MG63 (cell line): ENCODE measurements at regions not wholly inside any gene's neighbourhood (a gene's known extent, or its start where the extent isn't known, plus 50 kb on each side); places are given as distances from the start of the nearest gene placed in this dataset.
"Not testable (repeated sequence)": the region's sequence is repeated elsewhere in the genome, so short reads cannot be mapped to it uniquely, and the experiment has no call there.

ENCODE experiments used
- DNase-seq: peaks from one replicate; pipeline ENCODE4 v3.0.0-alpha.2; 2020
- H3K27me3 ChIP-seq: fragments of 250-450 bp; sonication (Bioruptor Pico); 2 replicates; pipeline ENCODE4 v1.5.1; 2020; ENCODE audit warnings: mild to moderate bottlenecking, moderate library complexity
- H3K36me3 ChIP-seq: fragments of 250-450 bp; sonication (Bioruptor Pico); 2 replicates; pipeline ENCODE4 v1.5.1; 2020; ENCODE audit warnings: mild to moderate bottlenecking, moderate library complexity
- H3K4me3 ChIP-seq: fragments of 250-450 bp; sonication (Bioruptor Pico); 2 replicates; pipeline ENCODE4 v1.5.1; 2020; ENCODE audit warnings: mild to moderate bottlenecking, moderate library complexity
- H3K9me3 ChIP-seq: fragments of 250-450 bp; sonication (Bioruptor Pico); 2 replicates; pipeline ENCODE4 v1.5.1; 2020; ENCODE audit warnings: mild to moderate bottlenecking, moderate library complexity

DNA sequence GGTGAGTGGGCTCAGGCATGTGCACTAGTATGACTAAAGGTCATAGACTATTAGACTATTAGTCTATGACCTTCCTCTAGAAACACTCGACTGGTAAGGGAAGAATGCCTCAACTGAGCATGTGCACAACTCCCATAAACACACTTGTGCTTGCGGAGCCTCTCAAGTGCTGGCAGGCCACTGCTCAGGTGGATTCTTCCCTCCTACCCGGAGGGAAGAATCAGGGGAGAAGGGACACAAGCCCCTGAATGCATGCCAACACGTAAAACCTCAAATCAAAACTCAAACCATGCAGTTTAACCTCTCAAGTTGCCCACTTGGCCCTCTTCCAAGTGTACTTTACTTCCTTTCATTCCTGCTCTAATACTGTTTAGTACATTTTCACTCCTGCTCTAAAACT is 287.6 kb upstream of the SGCG start:
- Histone ChIP-seq H3K27me3 (no peaks in the 10 kb centered on the region), H3K4me3 (no peak overlapping the region)
- DNase-seq: no peak

DNA sequence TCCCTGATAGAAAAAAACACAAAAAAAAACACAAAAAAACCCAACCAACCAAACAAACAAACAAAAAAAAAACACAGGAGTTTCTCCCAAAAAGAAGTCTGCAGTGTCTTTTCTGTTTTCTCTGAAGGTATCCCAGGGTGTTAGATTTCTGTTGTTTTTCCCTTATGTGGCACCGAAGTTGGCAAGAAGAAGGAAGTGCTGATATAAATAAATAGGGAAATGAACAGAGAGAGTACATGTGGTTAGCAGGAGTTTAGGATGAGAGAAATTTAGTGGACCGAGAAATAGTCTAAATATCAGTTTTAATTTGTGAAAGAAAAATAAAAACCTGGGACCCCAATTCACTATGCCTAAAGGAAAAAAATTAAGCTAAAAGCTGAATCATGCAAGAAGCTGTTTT is 287.0 kb upstream of the SGCG start:
- no peak for DNase-seq
- Histone ChIP-seq H3K9me3 (no peaks in the 10 kb centered on the region), H3K36me3 (no peaks in the 10 kb centered on the region), H3K4me3 (no peak overlapping the region), H3K27me3 (no peaks in the 10 kb centered on the region)

More for the DNA sequence above, 287.6 kb upstream of the SGCG start:
- Histone ChIP-seq H3K36me3 (no peaks in the 10 kb centered on the region), H3K9me3 (no peaks in the 10 kb centered on the region)

DNA sequence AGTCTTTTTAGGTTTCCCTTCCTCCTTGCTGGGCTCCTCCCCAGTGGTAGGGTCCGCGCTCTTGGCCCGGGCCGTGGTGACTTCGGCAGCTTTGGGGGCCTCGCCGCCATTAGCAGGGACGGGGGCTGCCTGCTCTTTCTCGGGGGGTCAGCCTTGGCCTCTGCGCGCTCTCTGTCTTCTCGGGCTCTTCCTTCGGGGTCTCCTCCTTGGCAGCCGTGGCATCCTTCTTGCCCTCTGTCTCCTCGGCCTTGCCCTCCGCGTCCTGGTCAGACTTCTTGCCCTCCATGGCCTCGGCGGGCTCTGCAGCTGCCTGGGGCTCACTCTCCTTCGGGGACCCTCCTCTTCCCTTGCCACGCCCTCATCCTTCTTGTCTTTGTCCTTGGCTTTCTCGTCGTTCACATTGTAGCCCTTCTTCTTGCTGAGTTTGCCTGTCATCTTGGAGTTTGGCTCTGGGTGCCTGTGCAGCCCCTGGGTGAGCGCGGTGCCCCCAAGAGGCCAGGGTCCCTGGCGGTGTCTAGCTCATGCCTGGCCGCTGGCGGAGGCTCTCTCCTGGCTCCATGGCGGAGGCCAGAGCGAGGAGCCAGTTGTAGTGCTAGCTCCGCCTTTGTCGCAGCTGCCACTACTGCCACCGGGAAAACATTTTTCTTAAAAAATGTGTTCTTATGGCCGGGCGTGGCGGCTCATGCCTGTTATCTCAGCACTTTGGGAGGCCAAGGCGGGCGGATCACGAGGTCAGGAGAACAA is 283.0 kb upstream of the SGCG start:
- Histone ChIP-seq H3K27me3 (no peaks in the 10 kb centered on the region), H3K36me3 (no peaks in the 10 kb centered on the region), H3K9me3 (no peaks in the 10 kb centered on the region), H3K4me3 (no peak overlapping the region)
- DNase-seq: no peak

DNA sequence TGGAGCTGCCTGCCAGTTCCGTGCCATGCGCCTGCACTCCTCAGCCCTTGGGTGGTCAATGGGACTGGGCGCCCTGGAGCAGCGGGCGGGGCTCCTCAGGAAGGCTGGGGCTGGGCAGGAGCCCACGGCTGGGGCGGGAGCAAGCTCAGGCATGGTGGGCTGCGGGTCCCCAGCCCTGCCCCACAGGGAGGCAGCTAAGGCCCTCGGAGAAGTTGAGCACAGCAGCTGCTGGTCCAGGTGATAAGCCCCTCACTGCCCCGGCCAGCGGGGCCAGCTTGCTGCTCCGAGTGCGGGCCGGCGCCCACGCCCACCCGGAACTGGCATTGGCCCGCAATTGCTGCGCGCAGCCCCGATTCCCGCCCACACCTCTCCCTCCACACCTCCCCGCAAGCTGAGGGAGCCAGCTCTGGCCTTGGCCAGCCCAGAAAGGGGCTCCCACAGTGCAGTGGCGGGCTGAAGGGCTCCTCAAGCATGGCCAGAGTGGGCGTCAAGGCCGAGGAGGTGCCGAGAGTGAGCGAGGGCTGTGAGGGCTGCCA is 280.3 kb upstream of the SGCG start:
- not testable (repeated sequence) for H3K27me3 ChIP-seq, H3K4me3 ChIP-seq, H3K36me3 ChIP-seq, H3K9me3 ChIP-seq, DNase-seq

DNA sequence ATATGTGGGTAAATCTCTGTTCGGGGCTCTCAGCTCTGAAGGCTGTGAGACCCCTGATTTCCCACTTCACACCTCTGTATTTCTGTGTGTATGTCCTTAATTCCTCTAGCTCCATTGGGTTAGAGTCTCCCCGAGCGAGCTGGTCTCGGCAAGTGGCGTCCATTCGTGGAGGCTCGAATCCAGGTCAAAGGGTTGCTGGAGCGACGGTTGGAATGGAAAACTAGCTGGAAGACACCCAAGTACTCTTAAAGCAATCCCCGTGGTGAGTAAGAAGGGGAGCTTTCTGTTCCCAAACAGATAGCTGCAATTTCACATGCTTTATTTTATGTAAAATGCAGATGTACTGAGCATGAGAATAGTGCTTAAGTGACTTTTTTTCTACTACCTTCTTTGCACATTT is 277.5 kb upstream of the SGCG start:
- Histone ChIP-seq H3K36me3 (no peaks in the 10 kb centered on the region), H3K4me3 (no peak overlapping the region), H3K27me3 (peaks cover 8% of the 10 kb centered on the region), H3K9me3 (no peaks in the 10 kb centered on the region)
- DNase-seq: no peak

DNA sequence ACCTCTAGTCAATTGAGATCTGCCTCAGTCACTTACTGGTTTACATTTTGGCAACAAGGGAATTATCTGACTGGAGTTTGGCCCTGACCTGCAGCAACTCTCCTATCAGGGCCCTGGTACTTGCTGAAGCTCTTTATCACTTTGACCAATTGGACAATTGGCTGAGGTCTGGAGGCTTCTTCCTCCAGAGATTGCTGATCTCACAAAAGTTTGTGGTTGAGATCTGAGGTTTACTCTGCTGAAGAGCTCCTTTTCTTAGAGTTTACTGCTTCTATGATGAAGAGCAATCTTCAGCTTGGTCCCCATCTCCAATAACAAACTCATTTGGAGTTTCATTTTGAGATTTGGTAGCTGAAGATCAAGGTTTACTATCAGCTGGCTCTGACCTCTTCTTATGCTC is 276.9 kb upstream of the SGCG start:
- Histone ChIP-seq H3K36me3 (no peaks in the 10 kb centered on the region), H3K27me3 (peaks cover 8% of the 10 kb centered on the region), H3K4me3 (no peak overlapping the region), H3K9me3 (no peaks in the 10 kb centered on the region)
- no peak for DNase-seq

DNA sequence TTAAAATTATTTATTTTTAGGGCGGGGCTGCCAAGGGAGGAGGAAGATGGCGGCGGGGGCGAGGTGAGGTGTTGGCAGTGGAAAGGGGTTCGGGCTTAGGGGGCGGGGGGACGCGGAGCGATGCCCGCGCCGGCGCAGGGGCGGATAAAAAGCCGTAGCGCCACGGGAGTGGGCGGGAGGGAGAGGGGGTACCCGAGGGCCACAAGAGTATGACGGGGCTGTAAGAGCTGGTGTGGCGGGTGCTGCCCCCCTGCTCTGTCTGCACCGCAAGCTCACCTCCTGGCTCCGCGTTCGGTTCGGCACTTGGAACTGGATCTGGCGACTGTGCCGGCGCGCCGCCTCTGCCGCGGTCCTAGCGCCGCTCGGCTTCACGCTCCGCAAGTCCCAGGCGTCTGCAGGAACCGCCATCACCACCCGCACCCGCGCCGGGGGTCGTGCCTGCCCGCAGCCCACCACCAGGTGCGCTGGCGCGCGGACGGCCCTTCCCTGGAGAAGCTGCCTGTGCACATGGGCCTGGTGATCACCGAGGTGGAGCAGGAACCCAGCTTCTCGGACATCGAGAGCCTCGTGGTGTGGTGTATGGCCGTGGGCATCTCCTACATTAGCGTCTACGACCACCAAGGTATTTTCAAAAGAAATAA is 265.2 kb upstream of the SGCG start:
- Histone ChIP-seq H3K9me3 (no peaks in the 10 kb centered on the region), H3K36me3 (no peaks in the 10 kb centered on the region), H3K27me3 (peaks cover 13% of the 10 kb centered on the region), H3K4me3 (peak overlapping the region; percentile 62)
- peak; percentile 67 for DNase-seq

DNA sequence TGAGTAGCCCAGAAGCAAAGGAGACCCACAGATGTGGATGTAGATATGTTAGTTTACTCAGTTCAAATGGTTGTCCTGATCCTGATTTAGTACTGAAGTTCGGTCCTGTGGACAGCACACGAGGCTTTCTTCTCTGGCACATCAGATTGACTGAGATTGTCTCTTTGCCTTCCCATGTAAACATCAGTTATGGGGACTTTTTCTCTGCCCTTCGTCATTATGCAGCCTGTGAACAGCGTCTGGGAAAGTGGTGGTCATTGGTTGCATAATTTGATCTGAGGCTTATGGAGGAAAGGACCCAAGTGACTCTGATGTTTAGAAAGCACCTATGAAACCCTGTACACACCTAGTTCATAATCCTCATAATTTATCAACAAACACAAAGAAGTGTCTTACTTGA is 264.5 kb upstream of the SGCG start:
- H3K36me3 ChIP-seq, H3K9me3 ChIP-seq, DNase-seq, H3K4me3 ChIP-seq: not testable (repeated sequence)
- peaks cover 13% of the 10 kb centered on the region for H3K27me3 ChIP-seq

DNA sequence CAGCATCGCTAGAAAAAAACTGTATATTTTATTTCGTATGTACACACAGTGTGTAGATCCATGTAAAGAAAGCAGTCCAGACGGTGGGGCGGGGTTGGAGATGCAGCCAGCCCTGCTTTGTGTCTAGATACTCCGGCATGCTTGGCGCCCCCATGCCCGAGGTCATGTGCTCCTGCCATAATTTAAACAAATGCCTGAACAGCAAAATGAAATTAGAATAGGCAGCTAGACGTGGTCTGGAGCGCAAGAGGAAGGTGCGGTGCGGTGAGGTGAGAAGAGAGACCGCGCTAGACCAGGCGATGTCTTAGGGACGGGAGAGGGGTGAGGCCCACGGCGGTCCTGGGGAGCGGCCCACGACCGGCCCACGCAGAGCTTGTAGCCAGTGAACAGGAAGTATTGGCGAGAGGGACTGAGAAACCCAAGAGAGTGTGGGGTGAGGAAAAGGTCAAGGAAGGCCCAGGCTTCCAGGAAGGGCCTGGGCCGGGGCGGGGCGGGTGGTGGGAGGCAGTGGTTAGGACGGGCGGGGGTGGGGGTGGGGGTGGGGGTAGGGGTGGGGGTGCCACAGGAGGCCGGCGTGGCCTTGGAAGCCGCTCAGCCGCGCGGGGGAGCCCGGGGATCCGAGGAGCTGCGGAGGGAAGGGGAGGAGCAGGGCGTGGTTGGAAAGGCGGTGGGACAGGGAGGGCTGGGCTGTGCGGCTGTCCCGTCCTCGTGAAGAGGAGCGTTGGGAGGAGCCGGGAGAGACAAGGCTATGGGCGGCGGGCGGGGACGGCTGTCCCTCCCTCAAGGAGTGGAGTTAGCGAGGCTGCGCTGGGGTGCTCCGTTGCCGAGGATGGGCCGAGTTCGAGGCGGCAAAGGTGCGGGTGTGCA is 254.7 kb upstream of the SGCG start:
- H3K36me3 ChIP-seq: no peaks in the 10 kb centered on the region
- no peak overlapping the region for H3K4me3 ChIP-seq
- no peaks in the 10 kb centered on the region for H3K9me3 ChIP-seq
- DNase-seq: no peak
- H3K27me3 ChIP-seq: no peaks in the 10 kb centered on the region; the same call in 1 of the 2 replicates

DNA sequence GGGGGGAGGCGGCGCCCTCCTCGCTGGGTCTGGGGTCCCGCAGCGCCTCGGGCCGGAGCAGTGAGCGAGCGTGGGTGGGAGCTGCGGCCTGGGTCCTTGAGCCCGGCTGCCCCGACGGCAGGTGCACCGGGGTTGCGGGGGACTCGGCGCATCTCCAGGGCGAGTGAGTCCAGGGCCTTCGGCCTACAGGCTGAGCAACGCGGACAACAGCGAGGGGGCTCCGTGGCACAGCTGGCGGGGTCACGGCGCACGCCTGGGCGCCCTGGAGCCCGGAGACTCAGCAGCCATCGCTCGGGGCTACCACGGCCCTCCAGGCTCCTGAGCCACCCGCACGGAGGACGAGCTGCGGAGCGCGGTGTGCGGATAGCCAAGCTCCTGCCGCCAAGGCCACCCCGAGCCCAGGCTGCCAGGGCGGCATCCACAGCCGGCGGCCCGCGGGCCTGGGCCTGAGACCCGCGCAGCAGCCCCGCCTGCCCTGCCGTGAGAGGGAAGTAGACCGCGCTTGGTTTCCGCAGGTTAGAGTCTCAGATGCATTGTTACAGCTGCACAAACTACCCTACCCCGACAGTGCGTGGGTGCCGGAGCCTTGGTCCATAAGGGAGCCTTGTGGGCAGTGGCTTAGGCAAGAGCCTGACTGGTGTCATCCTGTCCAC is 253.9 kb upstream of the SGCG start:
- no peak for DNase-seq
- Histone ChIP-seq H3K4me3 (no peak overlapping the region), H3K27me3 (no peaks in the 10 kb centered on the region), H3K36me3 (no peaks in the 10 kb centered on the region), H3K9me3 (no peaks in the 10 kb centered on the region)

DNA sequence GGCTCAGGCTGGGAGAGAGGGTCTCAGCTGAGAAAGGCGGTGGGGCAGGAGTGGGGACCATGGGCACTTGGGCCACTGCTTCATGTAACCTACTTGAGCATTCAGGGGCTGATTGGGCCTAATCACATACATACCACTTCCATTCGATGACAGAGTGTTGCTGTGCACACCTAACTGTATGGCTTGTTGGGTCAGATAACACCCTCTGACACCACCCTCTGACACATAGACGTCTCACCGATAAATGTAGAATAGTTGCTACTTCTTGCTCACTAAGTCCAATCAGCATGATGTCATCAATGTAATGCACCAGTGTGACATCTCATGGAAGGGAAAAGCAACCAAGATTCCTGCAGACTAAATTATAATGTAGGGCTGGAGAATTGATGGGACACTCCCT is 252.9 kb upstream of the SGCG start:
- DNase-seq, H3K9me3 ChIP-seq, H3K4me3 ChIP-seq, H3K36me3 ChIP-seq, H3K27me3 ChIP-seq: not testable (repeated sequence)

DNA sequence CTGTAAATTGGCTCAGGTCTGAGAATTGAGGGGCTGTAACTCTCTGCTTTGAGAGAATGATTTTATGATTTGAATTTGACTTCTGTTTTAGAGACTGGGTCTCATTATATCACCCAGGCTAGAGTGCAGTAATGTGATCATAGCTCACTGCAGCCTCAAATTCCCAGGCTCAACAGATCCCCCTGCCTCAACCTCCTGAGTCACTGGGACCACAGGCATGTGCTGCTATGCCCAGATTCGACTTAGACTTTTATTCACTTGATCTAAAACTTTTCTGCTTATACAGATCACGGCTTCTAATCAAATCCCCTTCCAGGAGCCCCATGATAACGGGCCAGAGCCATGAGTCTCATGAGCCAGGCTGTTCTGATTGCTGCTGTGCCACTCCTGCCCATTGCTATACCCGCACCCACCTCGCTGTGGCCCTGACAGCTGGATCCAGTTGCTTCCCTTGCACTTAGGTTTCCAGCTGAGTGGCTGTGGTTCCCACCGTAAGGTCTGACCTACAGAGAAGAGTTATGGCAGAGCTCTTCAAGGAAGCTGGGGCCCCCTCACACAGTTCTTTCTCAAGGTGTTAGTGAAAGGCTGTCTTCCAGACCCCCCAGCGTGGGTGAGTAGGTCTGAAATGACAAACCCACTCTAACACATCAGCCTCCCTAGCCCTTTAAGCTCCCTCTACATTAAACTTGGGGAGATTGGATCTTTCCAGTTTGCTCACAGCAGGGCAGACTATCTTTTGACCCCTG is 251.2 kb upstream of the SGCG start:
- no peaks in the 10 kb centered on the region for H3K36me3 ChIP-seq
- no peak overlapping the region for H3K4me3 ChIP-seq
- no peak for DNase-seq
- no peaks in the 10 kb centered on the region for H3K27me3 ChIP-seq
- H3K9me3 ChIP-seq: no peaks in the 10 kb centered on the region

DNA sequence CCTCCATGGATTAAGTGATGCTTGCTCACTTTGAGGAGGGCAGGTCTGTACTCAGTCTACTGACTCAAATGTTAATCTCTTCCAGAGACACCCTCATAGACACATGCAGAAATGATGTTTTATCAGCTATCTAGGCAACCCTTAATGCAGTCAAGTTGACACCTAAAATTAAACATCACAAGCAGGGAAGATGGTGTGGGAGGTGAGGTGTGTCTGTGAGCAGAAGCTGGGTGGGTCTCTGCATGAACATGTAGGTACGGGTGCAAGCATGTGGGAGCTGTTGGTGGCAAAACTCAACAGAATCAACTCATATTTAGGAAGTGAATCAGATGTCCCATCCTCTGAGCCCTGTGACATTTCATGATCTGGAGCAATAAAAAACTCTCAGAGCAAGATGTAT is 249.2 kb upstream of the SGCG start:
- no peaks in the 10 kb centered on the region for H3K36me3 ChIP-seq
- no peak overlapping the region for H3K4me3 ChIP-seq
- no peak for DNase-seq
- H3K9me3 ChIP-seq: no peaks in the 10 kb centered on the region
- H3K27me3 ChIP-seq: no peaks in the 10 kb centered on the region

DNA sequence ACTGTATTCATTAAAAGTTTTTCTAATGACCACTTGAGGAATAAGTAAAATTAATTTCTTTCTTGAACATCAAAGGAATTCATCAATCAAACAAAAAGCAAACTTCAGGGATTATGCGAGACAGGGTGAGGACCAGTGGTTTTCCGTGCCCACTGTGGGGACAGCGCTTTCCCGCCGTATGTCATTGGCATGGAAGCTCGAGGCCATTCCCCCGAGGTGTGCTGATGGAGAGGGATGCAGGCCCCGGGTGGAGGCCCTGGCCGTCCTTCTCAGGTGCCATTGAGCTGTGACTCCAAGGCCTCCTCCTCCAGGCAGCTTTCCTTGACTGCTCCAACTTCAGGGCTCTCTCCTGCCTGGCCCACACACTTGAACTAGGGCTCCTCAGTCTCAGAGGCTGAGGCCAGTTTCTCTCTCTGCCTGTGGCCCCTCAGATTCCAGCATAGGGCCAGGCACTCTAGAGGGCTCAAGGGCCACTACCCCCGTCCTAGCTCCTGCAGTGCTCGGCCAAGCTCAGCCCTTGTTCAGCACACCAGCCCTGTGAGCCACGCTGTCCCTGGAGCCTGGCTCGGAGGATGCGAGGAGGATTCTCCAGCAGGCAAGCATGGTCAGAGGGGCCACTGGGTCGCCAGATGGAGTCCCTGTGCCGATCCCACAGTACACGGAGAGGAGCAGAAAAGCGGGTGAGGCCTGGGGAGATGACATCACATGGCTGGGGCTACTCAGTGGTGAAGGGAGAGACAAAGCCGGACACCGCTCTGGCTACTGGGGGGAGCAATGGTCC is 248.0 kb upstream of the SGCG start:
- not testable (repeated sequence) for H3K27me3 ChIP-seq, H3K4me3 ChIP-seq, H3K36me3 ChIP-seq

DNA sequence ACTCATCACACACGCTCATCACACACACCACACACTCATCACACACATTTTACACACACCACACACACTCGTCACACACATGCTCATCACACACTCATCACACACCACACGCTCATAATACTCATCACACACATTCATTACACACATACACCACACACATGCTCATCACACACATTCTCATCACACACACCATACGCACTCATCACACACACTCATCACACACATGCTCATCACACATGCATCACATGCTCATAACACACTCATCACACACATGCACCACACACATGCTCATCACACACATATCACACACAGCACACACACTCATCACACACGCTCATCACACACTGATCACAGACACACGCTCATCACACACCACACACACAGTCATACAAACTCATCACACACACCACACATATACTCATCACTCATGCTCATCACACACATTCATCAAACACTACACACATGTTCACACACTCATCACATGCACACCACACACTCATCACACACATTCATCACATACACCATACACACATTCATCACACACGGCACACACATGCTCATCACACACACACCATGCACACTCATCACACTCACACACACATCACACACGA is 247.1 kb upstream of the SGCG start:
- no peaks in the 10 kb centered on the region for H3K36me3 ChIP-seq
- no peak for DNase-seq
- H3K27me3 ChIP-seq: no peaks in the 10 kb centered on the region
- no peak overlapping the region for H3K4me3 ChIP-seq
- H3K9me3 ChIP-seq: no peaks in the 10 kb centered on the region

More for the DNA sequence above, 248.0 kb upstream of the SGCG start:
- not testable (repeated sequence) for H3K9me3 ChIP-seq, DNase-seq
